Transverse colon (tissue), 4 donors: ENCODE measurements at regions not wholly inside any gene's neighbourhood (a gene's known extent, or its start where the extent isn't known, plus 50 kb on each side); places are given as distances from the start of the nearest gene placed in this dataset.

Experiments used
- DNase-seq: peaks from one replicate; pipeline ENCODE4 v3.0.0-alpha.2; 2019
- H3K27ac ChIP-seq, 4 donors: fragments of 200-600 bp; sonication (generic); 2 replicates each; pipeline ENCODE4 v1.5.1; 2016 to 2018; ENCODE audit warnings: inconsistent platforms in 4 of 4
- H3K27me3 ChIP-seq: fragments of 200-600 bp; sonication (generic); 2 replicates; pipeline ENCODE4 v1.5.1; 2017; ENCODE audit warnings: inconsistent platforms
- H3K36me3 ChIP-seq, 4 donors: fragments of 200-600 bp; sonication (generic); 2 replicates each; pipeline ENCODE4 v1.5.1; 2017 to 2019; ENCODE audit warnings: inconsistent platforms in 4 of 4
- H3K4me1 ChIP-seq, 4 donors: fragments of 200-600 bp; sonication (generic); 2 replicates each; pipeline ENCODE4 v1.5.1; 2017 to 2020; ENCODE audit warnings: inconsistent platforms in 4 of 4
- H3K4me3 ChIP-seq, 4 donors: fragments of 200-600 bp; sonication (generic); 1 replicate in 1 of 4; 2 replicates in 3 of 4; pipeline versions ENCODE4 v1.5.1 to v1.6.1; 2017 to 2019; ENCODE audit warnings: inconsistent platforms in 4 of 4
- H3K9me3 ChIP-seq, 2 donors: fragments of 200-600 bp; sonication (generic); 2 replicates each; pipeline ENCODE4 v1.5.1; 2017 to 2019; ENCODE audit warnings: inconsistent platforms in 2 of 2
- EP300 ChIP-seq: sonication (generic); formaldehyde crosslinking; IDR thresholded peaks from one replicate; pipeline ENCODE4 v1.6.1; 2017; ENCODE audit warnings: antibody characterized with exemption, low read depth
- POLR2A ChIP-seq: fragments of 450-650 bp; IDR thresholded peaks from one replicate; pipeline ENCODE4 v1.6.1; 2016; ENCODE audit warnings: antibody characterized with exemption, mild to moderate bottlenecking, moderate library complexity
- POLR2AphosphoS5 ChIP-seq, 3 donors: sonication (generic); formaldehyde crosslinking; IDR thresholded peaks; one replicate each; pipeline ENCODE4 v1.6.1; 2016; ENCODE audit warnings: antibody characterized with exemption in 3 of 3
- WGBS, 2 donors: methylation state at CpG; one replicate each; pipeline ENCODE4 v1.1.5; 2018; ENCODE audit warnings: low coverage in 1 of 2; 5-methylcytosine and 5-hydroxymethylcytosine counted together
- in situ Hi-C, 4 donors: fragments of 200-750 bp; cut with MboI; loops; one replicate each; pipeline versions ENCODE4 v1.15.0 to v1.15.1; 2017; ENCODE audit warnings: low sequenced_read_pairs in 3 of 4, low pct_ligation_motif_present in 1 of 4, low pct_unique_long_range_greater_than_20kb in 1 of 4
- intact Hi-C: fragments of 100-400 bp; cut with DNase I; formaldehyde crosslinking; loops from one replicate; pipeline ENCODE4 v1.15.1; 2023; ENCODE audit warnings: low total_unique reads
- TF ChIP-seq, protein P1 (sequence below), 5 experiments: fragments of 200-600 bp in 3 of 5; fragments of 450-650 bp in 2 of 5; sonication (generic) in 3 of 5; IDR thresholded peaks; 1 replicate in 2 of 5; 2 replicates in 3 of 5; pipeline ENCODE4 v1.5.1; 2016 to 2017; ENCODE audit warnings: antibody characterized with exemption in 5 of 5, inconsistent platforms in 3 of 5, mild to moderate bottlenecking in 2 of 5, moderate library complexity in 1 of 5

GRCh38 chr2:136259551-136259950 lies 141.6 kb upstream of the CXCR4 start:
- Histone ChIP-seq H3K27ac (no peak overlapping the region), H3K9me3 (no peaks in the 10 kb centered on the region), H3K4me1 (no peaks in the 10 kb centered on the region), H3K4me3 (no peak overlapping the region), H3K36me3 (no peaks in the 10 kb centered on the region), H3K27me3 (no peaks in the 10 kb centered on the region)
- intact Hi-C loops: no loop called here
- TF ChIP-seq, protein P1, sequence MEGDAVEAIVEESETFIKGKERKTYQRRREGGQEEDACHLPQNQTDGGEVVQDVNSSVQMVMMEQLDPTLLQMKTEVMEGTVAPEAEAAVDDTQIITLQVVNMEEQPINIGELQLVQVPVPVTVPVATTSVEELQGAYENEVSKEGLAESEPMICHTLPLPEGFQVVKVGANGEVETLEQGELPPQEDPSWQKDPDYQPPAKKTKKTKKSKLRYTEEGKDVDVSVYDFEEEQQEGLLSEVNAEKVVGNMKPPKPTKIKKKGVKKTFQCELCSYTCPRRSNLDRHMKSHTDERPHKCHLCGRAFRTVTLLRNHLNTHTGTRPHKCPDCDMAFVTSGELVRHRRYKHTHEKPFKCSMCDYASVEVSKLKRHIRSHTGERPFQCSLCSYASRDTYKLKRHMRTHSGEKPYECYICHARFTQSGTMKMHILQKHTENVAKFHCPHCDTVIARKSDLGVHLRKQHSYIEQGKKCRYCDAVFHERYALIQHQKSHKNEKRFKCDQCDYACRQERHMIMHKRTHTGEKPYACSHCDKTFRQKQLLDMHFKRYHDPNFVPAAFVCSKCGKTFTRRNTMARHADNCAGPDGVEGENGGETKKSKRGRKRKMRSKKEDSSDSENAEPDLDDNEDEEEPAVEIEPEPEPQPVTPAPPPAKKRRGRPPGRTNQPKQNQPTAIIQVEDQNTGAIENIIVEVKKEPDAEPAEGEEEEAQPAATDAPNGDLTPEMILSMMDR (IDR thresholded peaks at IDR 0.05): no peak
- TF ChIP-seq EP300 (no peak), POLR2AphosphoS5 (IDR thresholded peaks at IDR 0.05) (no peak), POLR2A (no peak)
- in situ Hi-C loops: no loop called here
- no peak for DNase-seq
- 75 to 88% methylated on average over 3 of the region's 3 CpGs for WGBS, 2 donors

DNA sequence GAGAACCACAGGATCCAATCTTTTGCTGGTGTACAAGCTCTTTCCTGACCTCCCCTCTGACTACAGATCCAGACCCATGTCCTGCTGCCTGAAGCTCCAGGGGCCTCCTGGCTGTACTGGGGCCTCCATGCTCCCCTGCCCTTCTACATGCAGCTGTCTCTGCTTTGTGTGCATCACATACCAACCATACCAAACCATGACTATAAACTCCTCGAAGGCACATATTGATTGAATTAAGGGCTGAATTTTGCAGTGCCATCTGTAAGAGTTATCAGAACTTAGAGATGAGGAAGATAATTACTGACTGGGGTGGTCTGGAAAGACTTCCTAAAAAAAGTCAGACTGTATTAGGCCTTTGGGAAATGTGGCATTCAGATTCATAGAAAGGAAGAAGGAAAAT lies 139.9 kb upstream of the CXCR4 start:
- Histone ChIP-seq H3K4me1 (no peaks in the 10 kb centered on the region), H3K27ac (no peak overlapping the region), H3K36me3 (no peaks in the 10 kb centered on the region), H3K27me3 (no peaks in the 10 kb centered on the region), H3K9me3 (no peaks in the 10 kb centered on the region), H3K4me3 (no peak overlapping the region)
- in situ Hi-C loops: no loop called here
- WGBS, 2 donors: 63 to 71% methylated on average over 1 of the region's 1 CpG
- no peak for TF ChIP-seq EP300
- TF ChIP-seq, protein P1 (IDR thresholded peaks at IDR 0.05): no peak
- no peak for TF ChIP-seq POLR2A
- no peak for TF ChIP-seq POLR2AphosphoS5 (IDR thresholded peaks at IDR 0.05)
- no peak for DNase-seq
- intact Hi-C loops: no loop called here

- no peak overlapping the region for H3K27ac ChIP-seq
- in situ Hi-C loops (no loop called here), intact Hi-C loops (no loop called here)
- TF ChIP-seq POLR2AphosphoS5 (IDR thresholded peaks at IDR 0.05): no peak
- TF ChIP-seq, protein P1 (IDR thresholded peaks at IDR 0.05): no peak
- TF ChIP-seq EP300: no peak
- TF ChIP-seq POLR2A: no peak
- no peaks in the 10 kb centered on the region for H3K4me1 ChIP-seq
- no peaks in the 10 kb centered on the region for H3K27me3 ChIP-seq
- H3K4me3 ChIP-seq: no peak overlapping the region
- no peaks in the 10 kb centered on the region for H3K36me3 ChIP-seq
- DNase-seq: no peak
- H3K9me3 ChIP-seq: no peaks in the 10 kb centered on the region
- 33 to 70% methylated on average over 2 to 9 of the region's 9 CpGs for WGBS, 2 donors
Measured at GRCh38 chr2:136255648-136256461, 137.9 kb upstream of the CXCR4 start.

- Histone ChIP-seq H3K4me1 (no peaks in the 10 kb centered on the region), H3K4me3 (no peak overlapping the region), H3K27ac (no peak overlapping the region), H3K9me3 (no peaks in the 10 kb centered on the region), H3K27me3 (no peaks in the 10 kb centered on the region), H3K36me3 (no peaks in the 10 kb centered on the region)
- no peak for TF ChIP-seq POLR2AphosphoS5 (IDR thresholded peaks at IDR 0.05)
- TF ChIP-seq, protein P1 (IDR thresholded peaks at IDR 0.05): no peak
- TF ChIP-seq POLR2A: no peak
- no peak for TF ChIP-seq EP300
- DNase-seq: no peak
- 81 to 94% methylated on average over 3 of the region's 3 CpGs for WGBS, 2 donors
- in situ Hi-C loops (no loop called here), intact Hi-C loops (no loop called here)
Measured at GRCh38 chr2:136255127-136255526, 137.2 kb upstream of the CXCR4 start.
